CD4-positive, alpha-beta T cell treated with Interleukin-6 at 100 ng/mL for 8 hours (primary cell): ENCODE measurements at regions not wholly inside any gene's neighbourhood (a gene's known extent, or its start where the extent isn't known, plus 50 kb on each side); places are given as distances from the start of the nearest gene placed in this dataset.

Source experiments
- DNase-seq: peaks from one replicate; pipeline ENCODE4 v3.0.0-alpha.2; 2020; ENCODE audit warnings: mixed read lengths, low spot score

DNA sequence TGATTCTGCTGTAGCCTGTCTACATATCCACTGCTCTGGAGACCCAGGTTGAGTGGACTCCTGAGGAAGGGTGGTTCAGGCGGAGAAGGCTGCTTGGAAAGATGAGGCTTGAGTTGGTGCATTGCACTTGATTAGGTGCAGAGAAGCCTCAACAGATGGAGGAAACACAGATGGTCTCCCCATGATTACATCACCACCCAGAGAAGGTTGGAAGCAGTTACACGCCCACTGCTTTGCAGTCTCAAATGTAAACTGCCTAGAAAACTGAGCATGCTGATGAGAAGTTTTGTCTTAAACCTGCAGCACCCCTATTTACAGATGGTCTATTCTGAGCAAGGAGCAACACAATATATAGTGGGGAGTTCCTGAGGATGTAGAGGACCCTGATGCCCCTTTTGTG, 266.6 kb downstream of the PIK3R1 start:
- no peak for DNase-seq

DNA sequence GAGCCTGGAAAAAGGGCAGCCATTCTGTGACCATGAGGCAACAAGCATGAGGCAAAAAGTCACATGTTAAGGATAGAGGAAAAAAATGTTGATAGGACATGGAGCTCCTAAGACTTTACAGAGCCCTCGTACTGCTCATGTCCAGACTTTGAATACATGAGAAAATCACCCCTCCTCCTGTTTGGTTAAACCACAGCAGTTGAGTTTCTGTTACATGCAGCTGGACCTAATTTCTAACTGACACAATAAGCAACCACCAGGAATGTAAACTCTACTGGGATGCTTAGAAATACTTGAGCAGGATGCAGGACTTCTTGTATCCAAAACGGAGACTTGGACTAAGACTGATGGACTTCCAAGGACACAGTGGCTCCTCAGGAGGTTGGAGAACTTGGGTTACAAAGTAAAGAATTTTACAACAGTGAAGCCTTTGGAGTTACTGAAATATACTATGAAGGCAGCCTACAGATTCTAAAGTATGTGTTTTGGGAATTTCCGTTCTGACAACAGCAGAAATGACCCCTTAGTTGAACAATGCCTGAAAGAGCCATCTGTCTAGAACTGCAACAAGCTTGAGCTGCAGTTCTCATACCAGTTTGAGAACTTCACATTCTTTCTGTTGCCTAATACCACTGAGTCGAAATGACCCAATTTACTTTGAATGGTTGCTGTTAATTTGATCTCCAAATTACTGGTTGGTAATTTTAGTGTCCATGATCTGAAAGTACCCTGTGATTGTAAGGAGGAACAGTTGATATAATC, 268.9 kb downstream of the PIK3R1 start:
- no peak for DNase-seq

DNA sequence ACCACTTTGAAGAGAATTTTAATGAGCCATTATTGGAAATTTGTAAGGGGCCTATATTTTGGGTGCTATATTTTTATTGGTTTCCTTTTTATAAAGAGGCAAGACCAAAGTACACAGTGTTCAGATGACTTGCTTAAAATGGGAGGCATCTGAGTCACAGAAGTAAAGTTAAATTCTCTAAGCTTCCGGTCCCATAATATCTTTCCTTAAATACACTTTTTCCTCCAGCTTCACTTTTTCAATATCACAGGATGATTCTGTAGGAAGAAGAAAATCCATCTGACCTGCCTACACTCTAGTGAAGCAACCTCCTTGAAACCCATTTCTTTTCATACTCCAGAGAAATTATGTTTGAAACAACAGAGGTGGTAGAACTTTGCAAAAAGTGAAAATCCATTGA, 274.0 kb downstream of the PIK3R1 start:
- no peak for DNase-seq

DNA sequence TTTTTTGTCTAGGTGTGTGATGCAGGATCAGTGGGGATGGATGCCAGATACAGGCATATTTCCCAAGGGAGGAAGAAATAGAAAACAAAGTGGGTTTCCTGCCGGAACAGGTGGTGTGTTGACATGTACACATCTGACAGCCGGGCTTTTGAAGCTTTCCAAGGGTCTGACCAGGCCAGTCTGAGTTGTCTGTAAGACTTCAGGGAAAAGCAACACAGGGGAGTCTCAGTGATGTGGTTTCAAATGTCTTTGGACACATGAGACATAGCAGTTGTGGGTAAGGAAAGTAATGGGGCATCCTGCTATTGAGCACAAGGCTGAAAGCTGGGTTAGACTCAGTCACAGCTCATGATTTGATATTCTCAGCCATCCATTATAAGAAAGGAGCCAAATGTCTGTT, 274.9 kb downstream of the PIK3R1 start:
- DNase-seq, result no peak

DNA sequence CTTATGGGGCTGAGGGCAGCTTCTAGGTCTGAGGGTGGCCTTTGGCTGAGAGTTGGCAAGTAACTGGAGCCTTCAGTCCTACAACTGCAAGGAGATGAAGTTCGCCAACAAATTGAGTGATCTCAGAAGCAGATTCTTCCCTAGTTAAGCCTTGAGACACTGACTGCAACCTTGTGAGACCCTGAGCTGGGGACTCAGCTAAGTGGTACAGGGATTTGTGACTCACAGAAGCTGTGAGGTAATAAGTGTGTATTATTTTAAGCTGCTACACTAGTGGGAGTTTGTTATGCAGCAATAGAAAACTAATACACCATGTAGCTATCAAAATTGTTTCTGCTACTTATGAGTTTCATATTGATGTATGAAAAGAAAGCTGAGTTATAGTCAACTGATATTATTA, 279.2 kb downstream of the PIK3R1 start:
- no peak for DNase-seq

DNA sequence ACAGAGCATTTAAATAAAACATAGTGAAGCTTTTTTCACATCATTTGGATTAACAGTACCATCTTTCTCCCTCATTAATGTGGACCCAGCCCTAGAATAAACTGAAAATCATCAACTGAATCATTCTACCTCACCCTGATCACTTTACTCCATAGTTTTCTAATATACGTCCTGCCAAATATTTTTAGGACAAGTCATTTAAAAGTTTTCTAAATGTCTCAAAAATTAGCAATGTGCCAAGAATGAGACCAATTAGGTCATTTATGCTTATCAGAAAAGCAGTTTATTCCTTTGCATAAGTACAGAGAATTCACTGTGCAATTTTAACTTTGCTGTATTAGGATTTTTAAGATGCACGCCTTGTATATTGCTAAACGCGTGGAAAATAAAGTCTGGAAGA, 284.4 kb downstream of the PIK3R1 start:
- no peak for DNase-seq

DNA sequence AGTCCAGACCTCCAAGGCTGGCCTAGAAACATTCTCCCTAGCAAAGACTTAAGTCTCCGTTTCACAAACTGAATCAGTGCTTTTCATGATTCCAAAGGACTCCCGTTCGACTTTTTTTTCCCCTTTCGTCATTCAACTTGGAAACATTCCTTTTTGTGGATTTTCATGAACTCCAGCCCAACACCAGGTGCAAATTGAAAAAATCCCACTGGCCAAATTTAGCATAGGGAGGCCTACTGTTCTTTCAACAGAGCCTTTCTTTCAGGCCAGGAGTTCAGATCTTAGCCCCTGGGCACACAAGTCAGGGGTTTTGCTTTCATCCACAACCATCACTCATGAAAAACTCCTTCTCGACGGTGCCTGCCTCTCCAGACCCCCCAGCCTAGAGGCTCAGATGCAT, 285.3 kb downstream of the PIK3R1 start:
- DNase-seq, result no peak

DNA sequence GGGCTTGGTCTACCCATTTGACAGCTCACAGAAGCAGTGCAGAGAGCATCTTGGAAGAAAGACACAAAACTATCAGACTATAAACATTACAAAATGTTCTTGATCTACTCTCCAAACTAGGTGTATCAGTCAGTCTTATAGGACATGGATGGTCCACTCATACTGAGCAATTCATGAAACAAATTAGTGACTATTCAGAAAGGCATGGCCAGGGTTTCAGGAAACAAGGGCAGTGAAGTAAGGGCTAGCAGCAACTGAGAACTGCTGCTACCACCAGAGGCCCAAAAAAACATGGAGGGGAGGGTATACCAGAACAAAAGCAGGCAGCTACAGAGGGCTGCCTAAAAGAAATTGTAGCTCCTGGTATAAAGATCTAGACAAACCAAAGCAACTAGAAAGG, 287.0 kb downstream of the PIK3R1 start:
- no peak for DNase-seq

DNA sequence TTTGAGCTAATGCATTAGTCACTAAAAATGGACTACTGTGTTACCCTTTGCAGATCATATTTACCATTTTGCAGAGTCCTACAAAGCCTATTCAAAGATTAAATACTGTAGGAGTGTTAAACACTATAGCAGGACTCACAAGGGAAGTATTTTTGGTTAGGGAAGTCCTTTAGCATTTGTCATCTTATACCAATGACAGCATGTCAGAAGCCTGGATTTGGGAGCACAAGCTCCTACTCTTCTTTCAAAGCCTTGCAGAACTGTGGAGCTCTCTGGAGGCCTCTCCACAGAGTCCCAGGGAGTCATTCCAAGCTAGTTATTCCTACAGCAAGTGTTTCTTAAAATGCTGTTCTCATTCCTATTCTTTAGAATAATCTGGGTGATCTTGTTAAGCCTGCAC, 288.8 kb downstream of the PIK3R1 start:
- no peak for DNase-seq

DNA sequence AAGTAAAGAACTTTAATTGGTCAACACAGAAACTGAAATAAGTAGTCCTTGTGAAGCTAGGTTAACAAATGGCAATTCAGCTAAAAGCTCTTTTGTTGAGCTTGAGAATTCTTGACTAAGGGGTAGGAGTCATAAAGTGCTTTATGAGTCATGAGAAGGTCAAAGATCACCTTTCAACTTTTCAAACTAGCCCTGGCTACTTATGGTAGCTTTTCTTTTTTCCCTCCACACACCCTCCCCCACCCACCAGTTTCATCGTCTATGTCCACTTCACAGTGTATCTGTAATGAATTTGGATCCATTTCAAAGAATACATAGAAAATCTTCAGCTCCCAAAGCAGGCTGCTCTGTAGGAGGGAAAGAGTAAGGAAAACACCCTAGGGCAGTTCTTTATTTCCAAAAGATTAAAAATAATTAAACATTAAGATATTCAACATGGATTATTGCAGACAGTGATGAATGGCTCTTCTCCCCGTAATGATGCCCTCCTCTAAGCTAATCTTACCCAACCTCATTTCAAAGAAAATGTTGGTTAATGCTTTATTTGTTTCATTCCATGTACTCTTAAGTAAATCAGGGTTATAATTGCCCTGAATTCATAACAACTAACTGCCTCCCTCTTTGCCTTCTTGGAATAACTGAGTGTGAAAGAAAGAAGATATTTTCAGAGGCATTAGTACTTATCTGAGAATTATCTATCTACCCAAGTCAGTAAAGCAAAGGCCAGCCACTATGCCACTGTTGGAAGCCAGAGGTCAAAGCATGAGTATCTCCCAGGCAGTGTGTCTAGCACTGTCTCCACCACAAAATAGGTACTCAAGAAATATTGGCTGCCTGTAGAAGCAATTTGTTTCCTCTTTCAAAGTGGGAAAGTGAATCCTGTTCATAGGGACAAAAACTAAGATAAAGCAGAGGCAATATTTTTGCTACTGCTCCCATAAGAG, 290.6 kb downstream of the PIK3R1 start:
- DNase-seq, result no peak

DNA sequence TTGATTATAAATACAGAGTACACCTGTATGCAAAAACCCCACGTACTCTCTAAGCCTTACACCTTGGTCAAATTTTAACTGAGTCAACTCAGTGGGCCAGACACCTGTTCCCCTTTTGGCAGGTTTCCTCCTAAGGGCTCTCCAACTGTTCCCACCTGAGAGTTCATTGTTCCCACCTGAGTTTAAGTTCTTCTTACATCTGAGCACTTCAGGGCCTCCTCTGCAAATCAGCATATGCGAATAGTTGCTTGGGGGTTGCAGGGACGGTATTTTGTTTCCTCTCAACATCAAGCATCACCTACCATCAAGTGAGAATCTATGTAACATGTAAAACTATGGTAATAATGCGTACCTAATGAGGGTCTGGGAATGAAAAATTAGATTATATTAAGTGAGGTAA, 300.0 kb downstream of the PIK3R1 start:
- no peak for DNase-seq

DNA sequence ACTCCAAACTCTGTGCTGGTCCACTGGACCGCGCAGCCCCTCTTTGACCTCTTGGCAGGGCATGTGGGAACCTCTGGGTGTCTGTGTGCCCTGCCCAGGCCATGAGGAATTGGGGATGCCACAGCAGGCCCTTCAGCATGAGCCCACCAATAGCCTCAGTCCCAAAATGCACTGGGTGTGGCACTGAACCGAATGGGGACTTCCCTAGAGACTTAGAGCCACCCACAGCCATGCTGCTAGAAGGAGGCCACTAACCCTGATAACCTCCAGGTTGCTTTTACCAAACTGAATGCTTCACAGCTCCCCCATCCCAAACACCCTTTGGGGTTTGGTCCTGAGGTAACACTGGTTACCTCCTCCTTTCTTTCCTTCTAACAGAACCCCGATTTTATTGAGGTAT, 302.7 kb downstream of the PIK3R1 start:
- DNase-seq, result no peak

DNA sequence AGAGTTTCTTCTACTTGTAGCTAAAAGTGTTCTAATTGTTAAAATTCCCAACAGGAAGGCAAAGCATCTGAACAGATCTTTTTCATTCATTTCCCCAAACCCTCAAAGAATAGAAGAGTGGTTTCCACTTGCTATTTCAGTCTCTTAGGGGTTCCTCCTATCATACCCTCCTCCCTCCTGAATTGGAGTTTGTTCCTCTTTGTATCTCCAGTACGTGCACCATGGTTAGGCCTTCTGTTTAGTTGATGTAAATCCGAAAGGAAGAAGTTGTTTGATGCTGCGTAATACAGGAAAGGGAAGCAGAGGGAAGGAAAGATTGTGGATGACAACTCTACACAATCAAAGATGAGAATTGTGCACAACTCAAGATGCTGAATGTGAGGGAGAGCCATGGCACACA, 303.6 kb downstream of the PIK3R1 start:
- no peak for DNase-seq

DNA sequence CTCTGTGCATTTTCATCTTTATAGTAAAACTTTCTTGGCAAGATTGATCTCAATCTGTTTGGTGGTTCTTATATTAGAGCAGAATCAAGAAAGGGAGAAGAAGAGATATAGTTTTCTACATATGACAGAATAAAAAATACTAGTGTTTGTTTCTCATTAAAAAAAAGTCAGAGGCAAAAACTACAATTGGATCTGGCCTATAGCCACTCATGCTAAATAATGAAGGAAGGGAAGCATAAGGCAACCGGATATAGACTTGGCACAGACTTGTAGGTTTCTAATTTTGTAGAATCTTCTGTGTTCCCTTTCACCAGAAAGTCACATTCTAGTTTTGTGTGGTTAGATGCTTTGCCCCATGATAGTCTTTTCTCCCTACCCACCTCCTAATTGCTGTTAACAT, 306.2 kb downstream of the PIK3R1 start:
- DNase-seq, result no peak

DNA sequence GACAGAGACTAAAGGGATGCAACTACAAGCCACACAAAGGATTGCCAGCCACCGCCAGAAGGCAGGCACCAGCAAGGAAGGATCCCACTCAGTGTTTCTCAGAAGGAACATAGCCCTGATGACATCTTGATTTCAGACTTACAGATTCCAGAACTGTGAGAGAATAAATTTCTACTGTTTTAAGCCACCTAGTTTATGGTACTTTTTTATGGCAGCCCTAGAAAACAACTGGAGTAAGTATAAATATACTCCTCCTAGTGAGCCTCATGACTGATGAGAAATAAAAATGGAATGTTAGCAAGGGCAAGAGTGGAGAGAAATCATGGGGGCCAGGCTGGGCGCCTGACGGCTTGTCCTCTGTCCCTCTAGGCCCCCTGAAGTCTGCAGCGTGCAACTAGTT, 307.3 kb downstream of the PIK3R1 start:
- DNase-seq, result no peak

DNA sequence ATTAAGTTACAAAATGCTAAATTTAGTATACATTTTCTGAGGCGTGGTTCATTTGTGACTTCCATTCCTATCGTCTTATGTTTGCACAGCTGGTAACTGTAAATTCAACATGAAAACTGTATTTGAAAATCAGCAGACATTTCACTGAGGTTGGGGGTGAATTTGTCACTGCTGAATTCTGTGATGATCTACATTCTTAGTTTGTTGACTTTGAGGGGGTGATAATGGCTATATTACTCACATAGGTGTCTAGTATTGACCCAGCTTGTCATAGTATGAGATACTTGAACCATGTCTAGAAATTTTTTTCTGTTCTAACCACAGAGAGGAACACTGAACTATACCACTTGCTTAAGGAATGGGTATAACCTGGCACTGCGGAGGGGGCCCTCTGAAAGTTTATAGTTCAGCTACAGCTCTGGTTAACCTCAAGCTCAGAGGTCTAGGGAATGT, 313.3 kb downstream of the PIK3R1 start:
- no peak for DNase-seq

DNA sequence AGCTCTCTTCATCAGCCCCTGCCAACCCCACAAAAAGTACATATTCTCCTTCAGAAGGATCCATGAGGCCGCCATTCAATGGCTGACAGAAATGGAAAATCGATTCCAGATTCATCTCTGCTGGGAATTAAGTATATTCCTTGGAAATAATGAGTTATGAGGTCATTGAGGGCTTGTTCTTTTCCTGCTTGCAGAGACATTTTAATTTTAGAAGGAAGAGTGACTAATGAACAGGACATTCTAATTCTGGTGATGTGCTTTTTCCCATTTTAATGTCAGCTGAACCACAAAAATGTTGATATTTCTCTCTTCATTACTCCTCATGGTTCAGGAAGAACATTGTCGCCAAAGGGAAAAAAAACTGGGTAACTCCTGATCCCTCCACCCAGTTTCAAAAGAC, 314.0 kb downstream of the PIK3R1 start:
- DNase-seq, result no peak

DNA sequence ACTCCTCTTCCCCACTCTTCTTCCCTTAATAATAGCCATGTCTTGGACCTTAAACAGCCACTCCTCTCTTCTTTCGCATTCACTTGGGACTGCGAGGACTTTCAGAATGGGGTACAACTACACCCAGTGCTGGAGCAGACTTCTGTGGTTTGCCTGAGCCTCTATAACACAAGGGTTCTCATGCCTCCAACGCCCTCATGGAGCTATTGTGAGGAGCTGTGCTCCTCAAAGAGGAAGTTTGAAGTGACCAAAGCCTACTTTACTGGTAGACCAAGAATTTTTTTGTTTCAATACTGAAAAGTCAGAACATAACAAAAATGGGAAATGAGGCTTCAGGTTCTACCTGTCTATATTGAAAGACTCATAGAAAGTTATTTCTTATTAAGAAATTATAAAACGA, 316.4 kb downstream of the PIK3R1 start:
- no peak for DNase-seq

DNA sequence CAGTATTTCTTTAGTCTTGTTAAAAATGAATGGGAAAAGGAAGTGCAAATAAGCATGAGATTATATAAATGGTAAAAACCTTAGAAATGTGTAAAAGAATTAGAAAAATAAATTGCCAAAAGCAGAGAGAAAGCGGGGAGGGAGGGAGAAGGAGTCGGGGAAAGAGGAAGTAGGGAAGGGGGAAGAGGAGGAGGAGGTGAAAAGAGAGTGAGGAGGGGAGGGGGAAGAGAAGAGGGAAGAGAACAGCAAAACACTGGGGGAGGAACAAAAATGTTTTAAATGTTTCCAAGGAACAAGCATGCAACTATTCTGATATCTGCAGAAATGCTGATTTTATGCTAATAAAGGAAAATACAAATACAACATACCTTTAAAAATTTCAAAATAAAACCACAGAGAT, 317.5 kb downstream of the PIK3R1 start:
- DNase-seq, result no peak

DNA sequence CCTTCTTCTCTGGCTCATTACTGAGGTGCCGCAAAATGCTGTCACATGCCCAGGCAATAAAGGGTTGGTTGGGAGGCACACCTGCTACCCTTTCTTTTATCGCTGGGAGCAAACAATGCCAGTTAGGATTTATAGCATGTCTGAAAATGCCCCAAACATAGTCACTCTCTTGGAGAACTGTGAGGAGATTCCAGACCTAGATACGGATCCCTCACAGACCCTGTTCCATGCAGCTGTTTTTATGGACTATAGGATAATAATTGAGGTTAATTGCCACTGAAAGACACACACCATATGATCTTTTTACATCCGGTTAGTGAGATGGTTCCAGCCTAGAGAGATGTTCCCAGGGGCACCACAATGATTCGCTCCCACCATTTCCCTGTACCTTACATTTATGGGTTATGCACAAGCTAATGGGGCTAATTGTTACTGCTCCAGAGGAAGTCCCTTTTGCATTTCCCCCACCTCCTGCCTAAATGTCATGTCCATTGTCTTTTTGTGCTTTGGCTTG, 318.1 kb downstream of the PIK3R1 start:
- no peak for DNase-seq

DNA sequence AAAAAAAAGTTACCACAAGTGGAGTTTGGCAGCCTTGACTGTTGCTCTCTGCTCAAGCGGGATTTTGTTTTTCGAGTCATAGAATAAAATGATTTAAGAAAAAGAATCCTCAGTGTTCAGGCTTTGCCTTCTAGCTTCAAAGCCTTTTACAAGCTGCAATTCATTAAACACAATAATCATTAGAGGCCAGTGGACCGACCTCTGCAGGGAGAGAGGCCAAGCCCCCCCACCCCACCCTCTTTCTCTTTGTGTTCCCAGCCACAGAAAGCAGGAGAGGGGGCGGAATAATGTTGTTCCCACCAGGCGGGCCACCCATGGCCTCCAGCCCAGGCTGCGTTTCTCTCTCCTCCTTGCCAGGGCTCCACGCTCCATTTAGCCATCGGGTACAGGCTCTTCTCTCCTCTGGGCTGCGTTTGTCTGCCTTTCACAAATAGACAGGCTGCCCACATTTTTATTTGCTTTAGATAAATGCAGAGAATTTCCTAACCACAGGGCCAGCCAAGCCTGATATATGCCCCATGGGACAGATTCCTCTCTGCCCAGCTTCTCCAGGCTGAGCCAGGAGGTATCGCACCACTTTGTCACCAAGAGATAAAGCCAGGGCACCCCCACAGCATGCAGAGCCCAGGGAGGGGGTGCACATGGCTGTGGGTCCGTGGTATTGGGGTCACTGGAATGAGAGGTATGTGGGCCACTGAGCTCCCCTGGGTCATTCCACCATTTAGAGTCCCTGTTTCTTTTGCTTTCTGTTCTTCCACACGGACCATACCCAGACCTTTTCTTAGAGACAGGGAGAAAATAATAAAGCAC, 318.8 kb downstream of the PIK3R1 start:
- DNase-seq, result no peak

DNA sequence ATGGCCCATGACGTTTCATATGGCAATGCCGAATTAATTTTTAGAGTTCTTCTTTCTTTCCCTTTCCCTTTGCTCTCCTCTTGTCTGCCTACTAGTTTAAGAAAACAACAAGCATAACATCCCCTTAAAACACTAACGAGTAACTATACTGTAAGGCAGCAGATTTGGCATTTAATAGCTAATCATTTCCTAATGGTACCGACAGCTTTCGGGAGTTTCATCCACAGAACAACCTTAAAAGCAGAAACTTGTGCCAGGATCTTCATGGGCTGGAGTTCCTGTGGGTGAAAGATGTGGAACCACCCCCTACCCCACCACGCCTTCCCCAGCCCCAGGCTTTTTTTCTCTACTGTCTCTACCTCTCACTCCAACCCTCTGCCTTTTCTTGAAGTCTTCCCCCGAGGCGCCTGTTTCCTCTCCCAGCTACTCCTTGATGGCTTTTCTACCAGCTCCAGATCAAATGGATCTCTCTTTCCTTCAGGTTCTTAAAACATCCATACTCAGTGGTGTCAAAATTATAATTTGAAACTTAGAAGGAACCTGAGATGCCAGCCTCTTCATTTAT, 319.5 kb downstream of the PIK3R1 start:
- DNase-seq, result no peak
